HFFc6 (cell line): ENCODE measurements at regions not wholly inside any gene's neighbourhood (a gene's known extent, or its start where the extent isn't known, plus 50 kb on each side); places are given as distances from the start of the nearest gene placed in this dataset.

Experiments used
- DNase-seq: peaks from one replicate; pipeline ENCODE4 v3.0.0-alpha.2; 2018
- H3K27ac Mint-ChIP-seq: 2 replicates; pipeline ENCODE4 v1.8.0; 2020; ENCODE audit warnings: mild to moderate bottlenecking, mixed read lengths
- H3K27me3 Mint-ChIP-seq: 2 replicates; pipeline ENCODE4 v1.8.0; 2021; ENCODE audit warnings: mild to moderate bottlenecking, moderate library complexity, mixed read lengths; ENCODE audit not compliant: insufficient read depth
- H3K36me3 Mint-ChIP-seq: 2 replicates; pipeline ENCODE4 v1.8.0; 2021; ENCODE audit warnings: low read depth, mixed read lengths
- H3K4me1 Mint-ChIP-seq: 2 replicates; pipeline ENCODE4 v1.8.0; 2020; ENCODE audit warnings: low read depth, mixed read lengths
- H3K4me3 Mint-ChIP-seq: 2 replicates; pipeline ENCODE4 v1.8.0; 2020; ENCODE audit warnings: mild to moderate bottlenecking, moderate library complexity, mixed read lengths
- H3K9me3 Mint-ChIP-seq: 2 replicates; pipeline ENCODE4 v1.8.0; 2020; ENCODE audit warnings: mild to moderate bottlenecking, mixed read lengths
- CTCF ChIP-seq: fragments of 200-600 bp; sonication (generic); IDR thresholded peaks from 2 replicates; pipeline ENCODE4 v1.5.0; 2021; ENCODE audit warnings: antibody characterized with exemption, mild to moderate bottlenecking

- no peak for DNase-seq
- Mint-ChIP-seq H3K36me3 (no peaks in the 10 kb centered on the region), H3K27me3 (peaks cover 12% of the 10 kb centered on the region), H3K4me3 (no peak overlapping the region), H3K4me1 (no peaks in the 10 kb centered on the region), H3K9me3 (peaks cover 12% of the 10 kb centered on the region; the same call in 1 of the 2 replicates), H3K27ac (no peak overlapping the region)
- TF ChIP-seq CTCF, result no peak
These were observed 130.4 kb upstream of the PDE1C start for GRCh38 chr7:32200646-32201045.

- Mint-ChIP-seq H3K27ac (no peak overlapping the region), H3K9me3 (peaks cover 29% of the 10 kb centered on the region), H3K4me1 (no peaks in the 10 kb centered on the region), H3K4me3 (no peak overlapping the region), H3K36me3 (no peaks in the 10 kb centered on the region), H3K27me3 (no peaks in the 10 kb centered on the region)
- TF ChIP-seq CTCF, result no peak
- no peak for DNase-seq
These were observed 124.3 kb upstream of the PDE1C start for GRCh38 chr7:32194537-32194936.

GRCh38 chr7:32191305-32191704, 121.1 kb upstream of the PDE1C start:
- no peak for TF ChIP-seq CTCF
- no peaks in the 10 kb centered on the region for H3K36me3 Mint-ChIP-seq
- no peak overlapping the region for H3K4me3 Mint-ChIP-seq
- no peaks in the 10 kb centered on the region for H3K27me3 Mint-ChIP-seq
- H3K27ac Mint-ChIP-seq, result no peak overlapping the region
- DNase-seq, result no peak
- H3K4me1 Mint-ChIP-seq, result no peaks in the 10 kb centered on the region
- peaks cover 29% of the 10 kb centered on the region for H3K9me3 Mint-ChIP-seq

GRCh38 chr7:32179567-32179966, 109.4 kb upstream of the PDE1C start:
- no peak overlapping the region for H3K27ac Mint-ChIP-seq
- H3K27me3 Mint-ChIP-seq, result 0 out of 2 replicates have a peak, but pooled peaks cover 1% of the 10 kb centered on the region
- H3K36me3 Mint-ChIP-seq, result no peaks in the 10 kb centered on the region; the same call in 1 of the 2 replicates
- H3K9me3 Mint-ChIP-seq, result peaks cover 11% of the 10 kb centered on the region; the same call in 1 of the 2 replicates
- no peaks in the 10 kb centered on the region for H3K4me1 Mint-ChIP-seq
- H3K4me3 Mint-ChIP-seq, result no peak overlapping the region
- TF ChIP-seq CTCF, result no peak
- no peak for DNase-seq

GRCh38 chr7:32178677-32179366, 108.6 kb upstream of the PDE1C start:
- no peak overlapping the region for H3K27ac Mint-ChIP-seq
- 0 out of 2 replicates have a peak, but pooled peaks cover 1% of the 10 kb centered on the region for H3K27me3 Mint-ChIP-seq
- TF ChIP-seq CTCF, result no peak
- H3K4me1 Mint-ChIP-seq, result no peaks in the 10 kb centered on the region
- H3K9me3 Mint-ChIP-seq, result peaks cover 11% of the 10 kb centered on the region; the same call in 1 of the 2 replicates
- H3K4me3 Mint-ChIP-seq, result no peak overlapping the region
- H3K36me3 Mint-ChIP-seq, result no peaks in the 10 kb centered on the region; the same call in 1 of the 2 replicates
- DNase-seq, result no peak
